HG03342 (cell line): ENCODE measurements at regions not wholly inside any gene's neighbourhood (a gene's known extent, or its start where the extent isn't known, plus 50 kb on each side); places are given as distances from the start of the nearest gene placed in this dataset.
"Not testable (repeated sequence)": the region's sequence is repeated elsewhere in the genome, so short reads cannot be mapped to it uniquely, and the experiment has no call there.

ENCODE experiments used
- ATAC-seq: cut with Tn5 transposase; IDR thresholded peaks from one replicate; pipeline ENCODE4 v1.9.1; 2021; ENCODE audit warnings: mild to moderate bottlenecking, moderate library complexity; ENCODE audit not compliant: unreplicated experiment

- no peak for ATAC-seq
Measured at GRCh38 chr4:156335721-156336120, 382.1 kb upstream of the CTSO start.

GRCh38 chr4:156330436-156331031, 376.9 kb upstream of the CTSO start:
- no peak for ATAC-seq

DNA sequence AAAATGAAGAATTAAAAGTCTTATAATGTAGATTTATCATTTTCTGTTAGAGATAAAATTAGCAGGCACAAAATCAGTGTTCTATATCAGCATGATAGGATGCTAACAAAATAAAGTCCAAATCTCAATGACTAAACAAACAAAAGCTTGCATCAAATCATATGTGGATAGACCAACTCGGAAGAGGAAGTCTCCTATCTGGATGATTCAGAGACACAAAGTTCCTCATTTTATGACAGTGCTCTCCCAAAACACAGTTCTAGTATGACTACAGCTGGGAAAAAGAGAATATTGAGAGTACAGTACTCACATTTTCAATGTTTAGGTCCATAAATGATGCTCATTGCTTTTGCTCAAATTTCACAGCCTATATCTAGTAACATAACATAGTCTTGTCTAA, 376.1 kb upstream of the CTSO start:
- ATAC-seq: no peak

- no peak for ATAC-seq
Measured at GRCh38 chr4:156328882-156329281, 375.2 kb upstream of the CTSO start.

- no peak for ATAC-seq
Measured at GRCh38 chr4:156326246-156326645, 372.6 kb upstream of the CTSO start.

DNA sequence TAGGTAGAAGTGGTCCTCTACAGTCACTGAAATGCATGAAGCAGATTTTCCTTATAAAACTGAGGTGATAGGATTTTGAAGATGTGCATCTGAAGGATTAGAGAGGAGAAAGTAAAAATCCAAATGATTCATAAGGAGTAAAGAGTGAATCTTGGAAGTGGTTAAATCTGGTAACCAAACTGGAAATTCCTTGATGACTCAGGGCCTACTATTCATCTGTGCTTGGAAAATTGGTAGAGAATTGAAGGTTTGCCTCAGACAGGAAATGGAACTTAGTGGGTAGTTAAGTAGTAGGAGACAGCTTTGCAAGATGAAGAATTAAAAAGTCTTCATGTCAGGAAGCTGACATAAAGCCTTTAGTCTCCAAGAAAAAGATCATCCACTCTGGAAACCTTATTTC, 368.9 kb upstream of the CTSO start:
- no peak for ATAC-seq

- ATAC-seq: no peak
Measured at GRCh38 chr4:156321203-156321602, 367.5 kb upstream of the CTSO start.

GRCh38 chr4:156313497-156313896, 359.8 kb upstream of the CTSO start:
- no peak for ATAC-seq

DNA sequence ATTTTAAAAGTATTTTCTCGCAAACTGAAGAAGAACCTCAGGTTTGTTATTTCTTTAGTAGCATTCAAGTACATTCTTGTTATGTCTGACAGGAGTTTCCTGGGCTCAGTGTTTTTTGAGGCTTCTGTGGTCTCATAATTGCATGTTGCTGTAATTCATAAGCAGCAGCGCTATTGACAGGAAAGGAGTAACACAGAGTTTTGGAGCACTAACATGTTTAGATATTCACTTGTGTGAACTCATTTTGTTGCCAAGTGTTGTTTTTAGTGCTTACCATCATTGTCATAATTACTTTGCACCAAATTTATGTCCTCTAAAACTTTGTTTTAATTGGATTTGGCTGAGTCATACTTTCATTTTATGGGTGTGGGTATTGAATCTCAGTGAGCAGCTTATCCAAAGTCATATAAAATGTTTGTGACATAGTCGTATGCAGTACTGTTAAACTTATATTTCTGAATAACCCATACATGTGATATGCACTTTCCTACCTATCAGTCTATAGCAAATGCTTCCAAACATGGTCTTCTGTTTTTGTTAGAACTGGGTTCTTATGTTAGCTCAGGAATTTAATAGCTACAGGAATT, 358.7 kb upstream of the CTSO start:
- ATAC-seq: no peak

DNA sequence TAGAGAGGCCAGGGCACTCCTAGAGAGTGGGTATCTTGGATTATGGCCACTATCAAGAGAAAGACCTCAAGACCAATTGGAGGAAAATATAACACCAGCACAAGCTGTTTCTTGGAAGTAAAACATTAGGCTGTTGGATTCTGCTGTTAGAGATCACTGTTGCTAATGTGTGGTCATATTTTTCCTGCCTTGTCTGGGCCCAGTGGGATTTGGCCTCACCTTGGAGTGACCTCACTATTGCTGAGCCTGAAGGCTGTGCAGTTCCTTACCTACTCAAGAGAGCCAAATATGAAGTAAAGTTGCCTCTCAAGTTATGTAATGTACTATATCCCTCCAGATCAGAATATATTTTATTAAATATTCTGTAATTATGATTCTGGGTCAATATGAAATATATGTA, 355.4 kb upstream of the CTSO start:
- ATAC-seq: no peak

DNA sequence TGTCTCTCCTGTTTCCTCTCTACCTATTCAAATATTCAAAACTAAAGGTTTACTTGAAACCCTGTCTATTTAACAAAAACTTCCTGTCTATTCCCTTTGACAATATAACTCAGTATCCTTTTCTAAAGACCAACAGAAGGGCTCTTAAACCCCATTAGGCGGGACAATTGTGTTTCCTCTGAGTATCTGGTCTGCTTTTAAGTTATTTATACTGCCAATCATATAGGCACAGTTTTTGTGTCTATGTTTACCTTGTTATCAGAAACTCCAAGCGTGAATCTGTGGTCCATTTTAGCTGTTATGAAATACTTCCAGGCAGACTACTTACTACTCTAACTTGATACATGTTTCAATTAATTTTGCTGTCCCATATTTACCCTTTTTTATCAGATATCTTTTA, 350.0 kb upstream of the CTSO start:
- no peak for ATAC-seq

- no peak for ATAC-seq
Measured at GRCh38 chr4:156298230-156298629, 344.6 kb upstream of the CTSO start.

DNA sequence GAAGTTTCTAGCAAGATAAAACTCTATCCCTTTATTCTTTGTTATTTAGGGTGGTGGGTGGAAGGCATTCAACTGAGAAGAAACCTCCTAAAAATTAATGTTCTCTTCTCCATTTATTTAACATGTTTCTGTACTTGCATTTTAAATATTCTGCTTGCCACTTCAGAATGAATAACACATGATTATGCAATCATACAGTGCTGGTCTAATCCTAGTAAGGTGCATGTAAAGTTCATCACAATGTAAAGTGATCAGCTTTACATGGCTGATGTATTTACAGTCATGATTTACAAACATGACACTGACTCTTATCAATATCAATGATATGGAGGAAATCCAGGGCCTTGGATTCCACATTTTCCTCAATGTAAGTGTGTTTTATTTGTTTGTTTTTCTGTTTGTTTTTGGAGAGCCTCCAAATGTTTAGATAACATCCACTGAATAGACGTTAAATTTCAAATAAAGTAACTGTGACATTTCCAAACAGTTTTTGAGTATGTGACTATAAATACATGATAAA, 342.1 kb upstream of the CTSO start:
- no peak for ATAC-seq

- ATAC-seq: no peak
Measured at GRCh38 chr4:156294577-156294976, 340.9 kb upstream of the CTSO start.

- ATAC-seq: no peak
Measured at GRCh38 chr4:156293657-156294297, 340.1 kb upstream of the CTSO start.

GRCh38 chr4:156291317-156291716, 337.7 kb upstream of the CTSO start:
- no peak for ATAC-seq

DNA sequence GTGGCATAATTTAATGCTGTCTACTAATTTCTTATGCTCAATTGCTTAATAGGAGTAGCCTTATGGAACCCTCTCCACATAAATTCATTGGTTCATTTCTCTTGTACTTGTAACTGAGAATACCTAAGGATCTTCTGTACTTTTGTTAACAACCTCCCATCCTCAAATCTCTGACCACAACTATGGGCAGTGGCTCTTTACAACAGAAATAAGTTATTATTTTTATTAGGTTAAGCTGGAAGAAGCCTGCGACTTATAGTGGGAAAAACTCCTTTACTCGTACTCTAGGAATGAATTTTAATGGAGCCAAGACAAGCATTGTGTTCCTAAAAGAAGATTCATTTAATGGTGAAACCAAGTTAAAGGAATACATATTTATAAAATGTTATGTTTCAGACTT, 337.1 kb upstream of the CTSO start:
- no peak for ATAC-seq

DNA sequence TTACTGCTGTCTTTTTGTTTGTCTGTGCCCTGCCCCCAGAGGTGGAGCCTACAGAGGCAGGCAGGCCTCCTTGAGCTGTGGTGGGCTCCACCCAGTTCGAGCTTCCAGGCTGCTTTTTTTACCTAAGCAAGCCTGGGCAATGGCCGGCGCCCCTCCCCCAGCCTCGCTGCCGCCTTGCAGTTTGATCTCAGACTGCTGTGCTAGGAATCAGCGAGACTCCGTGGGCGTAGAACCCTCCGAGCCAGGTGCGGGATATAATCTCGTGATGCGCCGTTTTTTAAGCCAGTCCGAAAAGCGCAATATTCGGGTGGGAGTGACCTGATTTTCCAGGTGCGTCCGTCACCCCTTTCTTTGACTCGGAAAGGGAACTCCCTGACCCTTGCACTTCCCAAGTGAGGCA, 336.4 kb upstream of the CTSO start:
- ATAC-seq: not testable (repeated sequence)

DNA sequence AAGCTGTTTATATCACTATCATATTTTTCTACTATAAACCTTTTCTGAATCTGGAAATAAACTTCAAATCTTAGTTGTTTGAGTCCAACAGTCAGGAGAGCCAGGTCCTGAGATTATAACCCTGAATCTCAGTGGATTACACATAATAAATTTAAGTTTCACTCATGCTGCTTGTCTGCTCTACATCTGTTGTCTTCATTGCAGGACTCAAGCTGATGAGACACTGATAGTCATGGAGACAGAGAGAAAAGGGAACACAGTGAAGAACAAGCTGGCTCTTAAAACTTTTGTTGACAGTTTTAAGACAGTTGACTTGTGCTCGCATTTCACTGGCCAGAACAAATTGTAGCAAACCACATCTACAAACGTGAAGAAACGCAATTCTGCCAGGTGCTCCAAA, 327.0 kb upstream of the CTSO start:
- ATAC-seq: no peak

DNA sequence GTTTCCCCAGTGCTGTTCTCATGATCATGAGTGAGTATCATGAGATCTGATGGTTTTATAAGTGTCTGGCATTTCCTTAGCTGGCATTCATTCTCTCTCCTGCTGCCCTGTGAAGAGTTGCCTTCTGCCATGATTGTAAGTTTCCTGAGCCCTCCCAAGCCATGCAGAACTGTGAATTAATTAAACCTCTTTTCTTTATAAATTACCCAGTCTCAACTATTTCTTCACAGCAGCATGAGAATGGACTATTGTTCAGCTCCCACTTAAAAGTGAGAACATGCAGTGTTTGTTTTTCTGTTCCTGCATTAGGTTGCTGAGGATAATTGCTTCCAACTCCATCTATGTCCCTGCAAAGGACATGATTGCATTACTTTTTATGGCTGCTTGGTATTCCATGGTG, 311.7 kb upstream of the CTSO start:
- ATAC-seq: no peak

GRCh38 chr4:156261230-156261629, 307.6 kb upstream of the CTSO start:
- ATAC-seq: no peak

DNA sequence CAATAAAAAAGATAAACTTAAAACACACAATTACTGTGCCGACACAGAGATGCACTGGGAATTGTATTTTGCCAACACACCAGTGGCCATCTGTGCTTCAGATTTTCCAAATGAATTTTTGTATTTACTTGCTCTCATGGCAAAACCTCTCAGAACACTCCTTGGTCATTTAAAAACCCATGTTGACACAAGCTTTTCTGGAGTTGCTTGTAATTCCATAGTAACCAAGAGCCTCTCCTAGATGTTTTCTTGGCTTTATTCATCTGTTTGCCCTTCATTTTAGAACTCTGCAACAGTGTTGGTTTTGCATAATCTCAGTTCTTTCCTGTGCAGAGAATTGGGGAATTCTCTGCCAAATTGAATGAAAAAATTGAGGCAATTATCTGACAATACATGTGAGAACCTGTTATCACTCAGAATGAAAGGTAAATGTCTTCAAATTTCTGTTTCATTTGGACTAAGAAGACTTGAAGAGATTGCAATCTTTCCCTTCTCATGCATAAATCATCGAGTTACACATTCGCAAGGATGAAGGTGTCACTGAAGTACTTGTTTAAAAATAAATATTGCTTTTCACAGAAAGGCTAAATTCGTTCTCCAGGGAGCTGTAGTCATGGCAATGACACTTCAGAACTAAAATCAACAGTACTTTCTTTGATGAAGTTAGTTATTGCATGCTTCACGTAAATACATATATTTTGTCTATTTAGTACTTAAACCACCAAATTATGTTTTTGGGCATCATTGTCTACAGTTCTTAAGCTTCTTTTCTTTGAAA, 301.8 kb upstream of the CTSO start:
- ATAC-seq: no peak
